BE2C (cell line): ENCODE measurements at regions not wholly inside any gene's neighbourhood (a gene's known extent, or its start where the extent isn't known, plus 50 kb on each side); places are given as distances from the start of the nearest gene placed in this dataset.

ENCODE experiments used
- DNase-seq: peaks from one replicate; pipeline ENCODE4 v3.0.0-alpha.2; 2020
- H3K27me3 ChIP-seq: fragments of 250-450 bp; sonication (Bioruptor Pico); 2 replicates; pipeline ENCODE4 v1.5.1; 2020; ENCODE audit warnings: mild to moderate bottlenecking
- H3K36me3 ChIP-seq: fragments of 250-450 bp; sonication (Bioruptor Pico); 2 replicates; pipeline ENCODE4 v1.5.1; 2020; ENCODE audit warnings: mild to moderate bottlenecking
- H3K4me1 ChIP-seq: fragments of 250-450 bp; sonication (Bioruptor Pico); 2 replicates; pipeline ENCODE4 v1.5.1; 2020
- H3K4me3 ChIP-seq: 2 replicates; pipeline ENCODE4 v1.5.1; 2011; ENCODE audit warnings: low read depth, low read length
- H3K9me3 ChIP-seq: fragments of 250-450 bp; sonication (Bioruptor Pico); 2 replicates; pipeline ENCODE4 v1.5.1; 2020
- TF ChIP-seq, protein P1 (sequence below): IDR thresholded peaks from 2 replicates; pipeline ENCODE4 v1.5.1; 2012; ENCODE audit warnings: mild to moderate bottlenecking, low read depth, low read length

DNA sequence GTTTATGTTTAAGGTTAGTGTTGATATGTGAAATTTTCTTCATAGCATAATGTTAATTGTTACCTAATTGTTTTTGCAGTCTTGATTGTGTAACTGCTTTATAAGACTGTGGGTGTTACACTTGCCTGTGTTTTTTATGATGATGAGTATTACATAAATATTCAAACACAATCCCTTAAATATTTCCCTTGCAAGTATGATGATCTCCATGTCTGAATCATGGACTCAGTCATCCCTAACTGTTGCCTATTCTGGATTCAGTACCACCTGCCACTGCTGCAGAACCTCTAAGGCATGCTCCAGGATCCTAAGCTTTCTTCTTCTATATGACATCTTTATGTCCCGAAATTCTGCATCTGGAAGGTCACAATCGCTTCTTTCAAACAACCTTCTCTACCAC is 246.3 kb upstream of the CLEC14A start:
- TF ChIP-seq, protein P1, sequence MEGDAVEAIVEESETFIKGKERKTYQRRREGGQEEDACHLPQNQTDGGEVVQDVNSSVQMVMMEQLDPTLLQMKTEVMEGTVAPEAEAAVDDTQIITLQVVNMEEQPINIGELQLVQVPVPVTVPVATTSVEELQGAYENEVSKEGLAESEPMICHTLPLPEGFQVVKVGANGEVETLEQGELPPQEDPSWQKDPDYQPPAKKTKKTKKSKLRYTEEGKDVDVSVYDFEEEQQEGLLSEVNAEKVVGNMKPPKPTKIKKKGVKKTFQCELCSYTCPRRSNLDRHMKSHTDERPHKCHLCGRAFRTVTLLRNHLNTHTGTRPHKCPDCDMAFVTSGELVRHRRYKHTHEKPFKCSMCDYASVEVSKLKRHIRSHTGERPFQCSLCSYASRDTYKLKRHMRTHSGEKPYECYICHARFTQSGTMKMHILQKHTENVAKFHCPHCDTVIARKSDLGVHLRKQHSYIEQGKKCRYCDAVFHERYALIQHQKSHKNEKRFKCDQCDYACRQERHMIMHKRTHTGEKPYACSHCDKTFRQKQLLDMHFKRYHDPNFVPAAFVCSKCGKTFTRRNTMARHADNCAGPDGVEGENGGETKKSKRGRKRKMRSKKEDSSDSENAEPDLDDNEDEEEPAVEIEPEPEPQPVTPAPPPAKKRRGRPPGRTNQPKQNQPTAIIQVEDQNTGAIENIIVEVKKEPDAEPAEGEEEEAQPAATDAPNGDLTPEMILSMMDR, result no peak
- DNase-seq, result no peak
- H3K27me3 ChIP-seq, result no peaks in the 10 kb centered on the region
- H3K36me3 ChIP-seq, result no peaks in the 10 kb centered on the region
- H3K4me3 ChIP-seq, result no peak overlapping the region
- peaks cover 10% of the 10 kb centered on the region for H3K4me1 ChIP-seq
- no peaks in the 10 kb centered on the region for H3K9me3 ChIP-seq

DNA sequence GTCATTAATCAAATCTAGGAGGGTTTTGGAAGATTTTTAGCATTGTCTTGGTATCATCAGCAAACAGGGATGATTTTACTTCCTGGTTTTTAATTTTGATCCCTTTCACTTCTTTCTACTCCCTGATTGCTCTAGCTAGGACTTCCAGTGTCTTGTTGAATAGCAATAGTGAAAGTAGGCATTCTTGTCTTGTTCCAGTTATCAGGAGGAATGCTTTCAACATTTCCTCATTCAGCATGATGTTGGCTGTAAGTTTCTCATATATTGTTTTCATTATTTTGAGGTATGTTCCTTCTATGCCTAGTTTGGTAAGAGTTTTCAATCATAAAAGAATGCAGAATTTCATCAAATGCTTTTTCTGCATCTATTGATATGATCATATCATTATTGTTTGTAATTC is 244.2 kb upstream of the CLEC14A start:
- TF ChIP-seq, protein P1, result no peak
- no peaks in the 10 kb centered on the region for H3K9me3 ChIP-seq
- no peak for DNase-seq
- no peaks in the 10 kb centered on the region for H3K27me3 ChIP-seq
- H3K36me3 ChIP-seq, result no peaks in the 10 kb centered on the region
- H3K4me1 ChIP-seq, result peaks cover 3% of the 10 kb centered on the region
- no peak overlapping the region for H3K4me3 ChIP-seq

DNA sequence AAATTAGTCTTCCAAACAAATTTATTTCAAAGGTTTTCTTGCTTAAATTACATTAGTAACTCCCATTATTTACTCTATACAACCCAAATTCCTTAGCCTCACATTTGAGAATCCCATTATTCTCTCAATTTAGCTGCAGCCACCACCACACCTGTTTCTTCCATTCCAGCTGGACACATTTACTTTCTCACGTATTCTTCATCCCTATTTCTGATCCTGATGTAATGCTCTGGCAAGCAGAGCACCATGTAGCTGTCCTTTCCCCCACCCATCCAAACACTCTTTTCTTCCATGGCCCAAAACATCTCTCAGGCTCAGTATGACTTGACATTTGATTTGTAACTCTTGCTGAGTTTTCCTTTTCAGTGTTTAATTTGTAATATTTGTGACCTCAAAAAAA is 240.2 kb upstream of the CLEC14A start:
- no peaks in the 10 kb centered on the region for H3K27me3 ChIP-seq
- no peak overlapping the region for H3K4me3 ChIP-seq
- DNase-seq, result no peak
- TF ChIP-seq, protein P1, result no peak
- no peaks in the 10 kb centered on the region for H3K36me3 ChIP-seq
- no peaks in the 10 kb centered on the region; the same call in none of the 2 replicates for H3K4me1 ChIP-seq
- H3K9me3 ChIP-seq, result no peaks in the 10 kb centered on the region

DNA sequence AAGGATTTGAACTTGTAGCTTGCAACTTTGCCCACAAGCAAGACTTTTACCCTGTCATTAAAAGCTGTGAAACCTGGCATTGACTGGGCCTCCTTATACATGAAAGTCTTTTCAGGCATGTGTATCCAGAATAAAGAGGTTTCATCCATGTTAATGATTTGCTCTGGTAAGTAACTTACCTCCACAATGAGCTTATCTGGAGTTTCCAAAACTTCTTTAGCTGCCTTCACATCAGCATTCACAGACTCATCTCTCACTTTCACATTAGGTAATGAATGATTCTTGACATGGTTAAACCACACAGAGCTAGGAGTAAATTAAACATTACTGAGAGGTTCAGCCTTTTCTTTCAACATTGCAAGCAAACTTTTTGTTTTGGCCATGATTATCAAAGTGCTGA is 234.4 kb upstream of the CLEC14A start:
- no peak for DNase-seq
- no peaks in the 10 kb centered on the region for H3K36me3 ChIP-seq
- H3K9me3 ChIP-seq, result no peaks in the 10 kb centered on the region
- H3K4me3 ChIP-seq, result no peak overlapping the region
- H3K4me1 ChIP-seq, result no peaks in the 10 kb centered on the region; the same call in none of the 2 replicates
- H3K27me3 ChIP-seq, result no peaks in the 10 kb centered on the region
- TF ChIP-seq, protein P1, result no peak

DNA sequence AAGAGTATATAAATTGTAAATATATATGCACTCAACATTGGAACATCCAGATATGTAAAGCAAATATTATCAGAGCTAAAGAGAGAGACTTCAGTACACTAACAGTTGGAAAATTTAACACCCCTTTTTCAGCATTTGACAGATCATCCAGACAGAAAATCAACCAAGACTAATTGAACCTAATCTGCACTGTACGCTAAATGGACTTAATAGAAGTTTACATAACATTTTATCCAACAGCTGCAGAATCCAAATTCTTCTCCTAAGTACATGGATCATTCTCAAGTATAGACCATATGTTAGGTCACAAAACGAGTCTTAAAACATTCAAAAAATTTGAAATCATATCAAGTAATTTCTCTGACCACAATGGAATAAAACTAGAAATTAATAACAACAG is 229.1 kb upstream of the CLEC14A start:
- Histone ChIP-seq H3K4me3 (no peak overlapping the region), H3K36me3 (no peaks in the 10 kb centered on the region), H3K4me1 (no peaks in the 10 kb centered on the region), H3K9me3 (no peaks in the 10 kb centered on the region), H3K27me3 (no peaks in the 10 kb centered on the region)
- no peak for DNase-seq
- TF ChIP-seq, protein P1, result no peak

DNA sequence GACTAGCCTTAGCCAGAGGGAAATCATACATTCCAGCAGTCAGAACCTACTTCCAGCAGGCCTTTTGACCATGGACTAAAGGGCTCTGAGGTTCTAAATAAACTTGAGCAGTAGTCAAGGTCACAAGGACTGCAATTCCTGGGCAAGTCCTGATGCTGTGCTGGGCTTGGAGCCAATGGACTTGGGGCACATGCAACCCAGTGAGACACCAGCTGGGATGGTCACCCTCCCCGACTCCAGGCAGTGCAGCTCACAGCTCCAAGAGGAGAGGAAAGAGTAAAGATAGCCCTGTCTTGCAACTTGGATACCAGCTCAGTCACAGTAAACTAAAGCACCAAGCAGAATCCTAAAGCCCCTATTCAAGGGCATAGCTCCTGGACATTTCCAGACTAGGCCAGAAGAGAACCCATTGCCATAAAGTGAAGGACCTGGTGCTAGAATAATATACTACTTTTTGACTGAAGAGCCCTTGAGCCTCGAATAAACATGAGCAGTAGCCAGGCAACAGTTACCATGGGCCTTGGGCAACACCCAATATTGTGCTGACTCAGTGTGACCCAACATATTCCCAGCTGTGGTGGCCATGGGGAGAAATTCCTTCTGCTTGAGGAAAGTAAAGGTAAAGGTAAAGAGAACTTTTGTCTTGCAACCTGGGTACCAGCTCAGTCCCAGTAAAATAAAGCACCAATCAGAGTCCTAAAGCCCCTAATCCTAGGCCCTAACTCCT is 226.2 kb upstream of the CLEC14A start:
- Histone ChIP-seq H3K4me1 (no peaks in the 10 kb centered on the region), H3K27me3 (no peaks in the 10 kb centered on the region), H3K36me3 (no peaks in the 10 kb centered on the region), H3K4me3 (no peak overlapping the region), H3K9me3 (no peaks in the 10 kb centered on the region)
- TF ChIP-seq, protein P1, result no peak
- DNase-seq, result no peak
